Stimulated activated CD4-positive, alpha-beta T cell treated with anti-CD3 and anti-CD28 coated beads, Interleukin-1b, Interleukin-23, amount 100 ng/mL, for 48 hours (primary cell): ENCODE measurements at regions not wholly inside any gene's neighbourhood (a gene's known extent, or its start where the extent isn't known, plus 50 kb on each side); places are given as distances from the start of the nearest gene placed in this dataset.

Experiments used
- DNase-seq: peaks from one replicate; pipeline ENCODE4 v3.0.0-alpha.2; 2020

DNA sequence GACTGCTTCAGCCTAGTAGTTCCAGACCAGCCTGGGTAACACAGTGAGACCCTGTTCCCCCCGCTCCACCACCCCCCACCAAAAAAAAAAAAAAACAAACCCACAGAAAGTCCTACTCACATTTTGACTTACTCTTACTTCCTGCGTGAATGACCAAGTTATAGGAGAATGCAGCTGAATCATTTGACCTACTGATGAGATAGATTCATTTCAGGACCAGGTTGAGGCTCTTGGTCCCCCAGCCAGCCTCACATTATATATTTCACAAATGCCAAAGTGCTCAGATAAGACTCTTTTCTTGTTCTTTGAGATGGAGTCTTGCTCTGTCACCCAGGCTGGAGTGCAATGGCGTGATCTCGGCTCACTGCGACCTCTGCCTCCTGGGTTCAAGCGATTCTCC is 70.2 kb downstream of the KLF5 start:
- no peak for DNase-seq
